ENCODE measurements at regions not wholly inside any gene's neighbourhood (a gene's known extent, or its start where the extent isn't known, plus 50 kb on each side); places are given as distances from the start of the nearest gene placed in this dataset.

DNA sequence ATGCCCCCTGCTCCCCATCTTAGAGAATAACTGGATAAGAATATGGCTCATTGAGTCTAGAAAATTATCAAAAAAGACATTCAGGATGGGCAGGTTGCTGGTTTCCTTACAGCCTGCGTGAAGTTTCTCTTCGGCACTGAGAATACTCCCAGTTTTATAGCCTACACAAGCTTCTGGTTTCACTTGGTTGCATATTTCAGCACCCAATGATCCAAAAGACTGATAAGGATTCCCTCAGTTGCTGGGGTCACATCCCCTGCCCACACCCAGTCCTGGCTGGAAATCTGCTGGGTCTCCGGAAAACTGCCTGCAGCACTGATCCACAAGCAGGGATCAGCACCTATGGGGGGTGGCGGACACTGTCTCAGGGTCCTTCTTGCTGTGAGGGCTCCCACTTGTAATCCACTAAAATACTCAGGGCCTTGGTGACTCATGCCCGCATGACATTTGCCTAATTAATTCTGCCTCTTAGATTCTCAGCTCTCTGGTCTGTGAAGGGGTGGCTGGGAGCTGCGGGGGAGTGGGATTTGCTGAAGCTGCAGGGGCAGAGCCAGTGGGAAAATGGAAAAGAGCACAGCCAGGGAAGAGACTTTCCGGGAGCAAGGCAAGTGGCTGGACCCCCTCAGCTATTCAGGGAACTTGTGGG lies 142.5 kb downstream of the ZNF648 start:
- H2AFZ ChIP-seq: no peak overlapping the region
- no peak overlapping the region for H3K27ac ChIP-seq
- TF ChIP-seq, protein P1, sequence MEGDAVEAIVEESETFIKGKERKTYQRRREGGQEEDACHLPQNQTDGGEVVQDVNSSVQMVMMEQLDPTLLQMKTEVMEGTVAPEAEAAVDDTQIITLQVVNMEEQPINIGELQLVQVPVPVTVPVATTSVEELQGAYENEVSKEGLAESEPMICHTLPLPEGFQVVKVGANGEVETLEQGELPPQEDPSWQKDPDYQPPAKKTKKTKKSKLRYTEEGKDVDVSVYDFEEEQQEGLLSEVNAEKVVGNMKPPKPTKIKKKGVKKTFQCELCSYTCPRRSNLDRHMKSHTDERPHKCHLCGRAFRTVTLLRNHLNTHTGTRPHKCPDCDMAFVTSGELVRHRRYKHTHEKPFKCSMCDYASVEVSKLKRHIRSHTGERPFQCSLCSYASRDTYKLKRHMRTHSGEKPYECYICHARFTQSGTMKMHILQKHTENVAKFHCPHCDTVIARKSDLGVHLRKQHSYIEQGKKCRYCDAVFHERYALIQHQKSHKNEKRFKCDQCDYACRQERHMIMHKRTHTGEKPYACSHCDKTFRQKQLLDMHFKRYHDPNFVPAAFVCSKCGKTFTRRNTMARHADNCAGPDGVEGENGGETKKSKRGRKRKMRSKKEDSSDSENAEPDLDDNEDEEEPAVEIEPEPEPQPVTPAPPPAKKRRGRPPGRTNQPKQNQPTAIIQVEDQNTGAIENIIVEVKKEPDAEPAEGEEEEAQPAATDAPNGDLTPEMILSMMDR (IDR thresholded peaks at IDR 0.05): no peak
- H3K9ac ChIP-seq: no peak overlapping the region
- H3K36me3 ChIP-seq (ENCODE audit: control insufficient read depth, insufficient read depth, low read length): no peaks in the 10 kb centered on the region
- H3K4me3 ChIP-seq (ENCODE audit: low read depth, low read length): no peak overlapping the region
- no peak overlapping the region for H3K4me2 ChIP-seq (ENCODE audit: low read length)
- no peaks in the 10 kb centered on the region for H3K79me2 ChIP-seq
- no peaks in the 10 kb centered on the region for H3K4me1 ChIP-seq
- H3K27me3 ChIP-seq (ENCODE audit: control insufficient read depth, insufficient read depth, low read length): no peaks in the 10 kb centered on the region
- no peaks in the 10 kb centered on the region for H3K9me3 ChIP-seq (ENCODE audit: control insufficient read depth, low read length)

DNA sequence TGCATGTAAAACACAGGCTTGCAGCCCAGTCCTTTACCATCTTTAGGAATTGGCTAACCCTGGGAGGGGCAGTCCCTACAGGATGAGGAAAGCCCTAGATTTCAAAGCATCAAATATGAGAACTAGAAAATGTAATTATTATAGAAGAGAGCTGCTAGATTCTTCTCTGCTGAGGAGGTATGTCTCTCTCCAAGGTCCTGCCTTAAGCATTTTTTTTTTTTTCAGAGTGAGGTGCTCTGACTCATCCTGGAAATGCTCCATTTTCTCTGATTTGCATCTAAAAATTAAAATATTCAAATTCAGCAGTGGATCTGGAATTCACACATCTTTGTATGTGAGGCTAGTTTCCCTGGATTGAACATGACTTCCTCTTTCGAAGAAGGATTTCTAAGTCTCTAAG lies 149.8 kb downstream of the ZNF648 start:
- no peaks in the 10 kb centered on the region for H3K79me2 ChIP-seq

DNA sequence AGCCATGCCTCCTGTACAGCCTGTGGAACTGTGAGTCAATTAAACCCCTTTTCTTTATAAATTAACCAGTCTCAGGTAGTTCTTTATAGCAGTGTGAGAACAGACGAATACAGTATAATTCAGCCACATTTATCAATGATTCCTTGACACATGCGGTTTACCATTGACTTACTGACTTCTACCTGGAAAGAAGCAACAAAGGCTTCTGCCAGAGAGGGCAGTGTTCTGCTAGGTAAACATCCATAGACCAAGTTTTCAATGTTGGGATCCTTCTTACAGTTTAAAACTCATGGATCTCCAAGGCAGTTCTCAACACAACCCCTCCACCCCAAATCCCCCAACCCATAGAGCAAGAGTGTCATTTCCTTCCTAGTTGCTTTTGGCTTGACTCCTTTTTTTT lies 150.6 kb downstream of the ZNF648 start:
- Histone ChIP-seq H3K4me2 (ENCODE audit: low read length) (no peak overlapping the region), H3K4me1 (no peaks in the 10 kb centered on the region), H2AFZ (no peak overlapping the region), H3K9me3 (ENCODE audit: control insufficient read depth, low read length) (no peaks in the 10 kb centered on the region), H3K27ac (no peak overlapping the region), H3K4me3 (ENCODE audit: low read depth, low read length) (no peak overlapping the region), H3K36me3 (ENCODE audit: control insufficient read depth, insufficient read depth, low read length) (no peaks in the 10 kb centered on the region), H3K27me3 (ENCODE audit: control insufficient read depth, insufficient read depth, low read length) (no peaks in the 10 kb centered on the region), H3K9ac (no peak overlapping the region), H3K79me2 (no peaks in the 10 kb centered on the region)
- TF ChIP-seq, protein P1 (IDR thresholded peaks at IDR 0.05): no peak

More for the DNA sequence above, 149.8 kb downstream of the ZNF648 start:
- Histone ChIP-seq H3K4me3 (ENCODE audit: low read depth, low read length) (no peak overlapping the region), H3K4me1 (no peaks in the 10 kb centered on the region), H2AFZ (no peak overlapping the region), H3K27me3 (ENCODE audit: control insufficient read depth, insufficient read depth, low read length) (no peaks in the 10 kb centered on the region), H3K4me2 (ENCODE audit: low read length) (no peak overlapping the region), H3K9ac (no peak overlapping the region), H3K27ac (no peak overlapping the region), H3K9me3 (ENCODE audit: control insufficient read depth, low read length) (no peaks in the 10 kb centered on the region), H3K36me3 (ENCODE audit: control insufficient read depth, insufficient read depth, low read length) (no peaks in the 10 kb centered on the region)
- TF ChIP-seq, protein P1 (IDR thresholded peaks at IDR 0.05): no peak

DNA sequence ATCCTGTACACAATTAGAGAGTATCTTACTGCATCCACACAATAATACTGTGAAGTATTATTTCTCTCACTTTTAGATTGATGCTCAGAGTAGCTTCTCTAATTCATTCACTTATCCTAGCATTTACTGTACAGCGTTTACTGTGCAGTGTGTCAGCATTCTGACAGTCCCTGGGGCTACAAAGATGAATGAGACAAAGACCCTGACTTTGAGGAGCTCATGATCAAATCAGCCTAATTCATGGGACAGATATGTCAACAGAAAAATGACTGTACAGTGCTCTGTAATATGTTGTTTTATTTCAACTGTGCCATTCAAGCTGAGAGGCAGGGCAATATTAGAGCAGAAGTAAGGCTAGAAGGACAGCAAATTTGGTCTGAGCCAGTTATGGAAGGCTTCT lies 152.5 kb downstream of the ZNF648 start:
- Histone ChIP-seq H3K36me3 (ENCODE audit: control insufficient read depth, insufficient read depth, low read length) (no peaks in the 10 kb centered on the region), H3K9ac (no peak overlapping the region), H3K4me3 (ENCODE audit: low read depth, low read length) (no peak overlapping the region), H3K4me2 (ENCODE audit: low read length) (no peak overlapping the region), H3K4me1 (no peaks in the 10 kb centered on the region), H3K9me3 (ENCODE audit: control insufficient read depth, low read length) (no peaks in the 10 kb centered on the region), H3K79me2 (no peaks in the 10 kb centered on the region), H3K27me3 (ENCODE audit: control insufficient read depth, insufficient read depth, low read length) (no peaks in the 10 kb centered on the region), H2AFZ (no peak overlapping the region), H3K27ac (no peak overlapping the region)
- TF ChIP-seq, protein P1 (IDR thresholded peaks at IDR 0.05): no peak

DNA sequence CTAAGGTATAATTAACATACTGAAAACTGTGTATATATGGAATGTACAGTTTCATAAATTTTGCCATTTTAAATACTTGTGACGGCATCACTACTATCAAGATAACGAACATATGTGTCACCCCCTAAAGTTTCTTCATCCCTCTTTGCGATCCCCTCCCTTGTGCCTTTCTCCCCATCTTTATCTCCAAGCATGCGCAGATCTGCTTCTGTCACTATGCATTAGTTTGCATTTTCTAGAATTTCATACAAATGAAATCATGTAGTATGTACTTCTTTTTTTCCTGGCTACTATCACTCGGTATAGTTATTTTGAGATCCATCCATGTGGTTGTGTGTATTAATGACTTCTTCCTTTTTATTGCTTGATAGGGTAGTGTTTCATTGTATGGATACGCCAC lies 154.9 kb downstream of the ZNF648 start:
- Histone ChIP-seq H3K9ac (no peak overlapping the region), H3K79me2 (no peaks in the 10 kb centered on the region), H3K4me3 (ENCODE audit: low read depth, low read length) (no peak overlapping the region), H3K4me1 (no peaks in the 10 kb centered on the region), H3K27me3 (ENCODE audit: control insufficient read depth, insufficient read depth, low read length) (no peaks in the 10 kb centered on the region), H3K27ac (no peak overlapping the region), H3K4me2 (ENCODE audit: low read length) (no peak overlapping the region), H3K36me3 (ENCODE audit: control insufficient read depth, insufficient read depth, low read length) (no peaks in the 10 kb centered on the region), H2AFZ (no peak overlapping the region), H3K9me3 (ENCODE audit: control insufficient read depth, low read length) (no peaks in the 10 kb centered on the region)
- TF ChIP-seq, protein P1 (IDR thresholded peaks at IDR 0.05): no peak
